Thyroid gland (tissue), 4 donors: ENCODE measurements at regions not wholly inside any gene's neighbourhood (a gene's known extent, or its start where the extent isn't known, plus 50 kb on each side); places are given as distances from the start of the nearest gene placed in this dataset.
"Not testable (repeated sequence)": the region's sequence is repeated elsewhere in the genome, so short reads cannot be mapped to it uniquely, and the experiment has no call there.

Source experiments
- DNase-seq, 2 donors: peaks; one replicate each; pipeline ENCODE4 v3.0.0-alpha.2; 2019
- H3K27ac ChIP-seq, 3 donors: fragments of 200-600 bp; sonication (generic); 1 replicate in 2 of 3; 2 replicates in 1 of 3; pipeline ENCODE4 v1.5.1; 2016 to 2019; ENCODE audit warnings: mild to moderate bottlenecking in 1 of 3, moderate library complexity in 1 of 3
- H3K27me3 ChIP-seq: fragments of 200-600 bp; sonication (generic); one replicate; pipeline ENCODE4 v1.5.1; 2019
- H3K36me3 ChIP-seq, 2 donors: fragments of 200-600 bp; sonication (generic); one replicate each; pipeline ENCODE4 v1.5.1; 2016 to 2019
- H3K4me1 ChIP-seq, 2 donors: fragments of 200-600 bp; sonication (generic); one replicate each; pipeline ENCODE4 v1.5.1; 2017 to 2019
- H3K4me3 ChIP-seq, 3 donors: fragments of 200-600 bp; sonication (generic); replicated peaks in 1 of 3; 1 replicate in 2 of 3; 2 replicates in 1 of 3; pipeline ENCODE4 v1.5.1; 2016; ENCODE audit warnings: mild to moderate bottlenecking in 1 of 3
- H3K9me3 ChIP-seq: fragments of 200-600 bp; sonication (generic); one replicate; pipeline ENCODE4 v1.5.1; 2017
- POLR2A ChIP-seq, 2 donors: fragments of 450-650 bp; IDR thresholded peaks; one replicate each; pipeline ENCODE4 v1.6.1; 2017; ENCODE audit warnings: antibody characterized with exemption in 2 of 2, mild to moderate bottlenecking in 2 of 2, moderate library complexity in 1 of 2
- WGBS, 2 donors: methylation state at CpG; one replicate each; pipeline ENCODE4 v1.1.5; 2017; 5-methylcytosine and 5-hydroxymethylcytosine counted together
- intact Hi-C: fragments of 100-400 bp; cut with DNase I; formaldehyde crosslinking; loops from one replicate; pipeline ENCODE4 v1.15.1; 2023
- TF ChIP-seq, protein P1 (sequence below), 6 experiments: fragments of 200-600 bp in 3 of 6; fragments of 450-650 bp in 3 of 6; sonication (generic) in 3 of 6; IDR thresholded peaks; one replicate each; pipeline ENCODE4 v1.5.1; 2016 to 2019; ENCODE audit warnings: antibody characterized with exemption in 6 of 6, mild to moderate bottlenecking in 2 of 6, inconsistent platforms in 1 of 6, moderate library complexity in 1 of 6

DNA sequence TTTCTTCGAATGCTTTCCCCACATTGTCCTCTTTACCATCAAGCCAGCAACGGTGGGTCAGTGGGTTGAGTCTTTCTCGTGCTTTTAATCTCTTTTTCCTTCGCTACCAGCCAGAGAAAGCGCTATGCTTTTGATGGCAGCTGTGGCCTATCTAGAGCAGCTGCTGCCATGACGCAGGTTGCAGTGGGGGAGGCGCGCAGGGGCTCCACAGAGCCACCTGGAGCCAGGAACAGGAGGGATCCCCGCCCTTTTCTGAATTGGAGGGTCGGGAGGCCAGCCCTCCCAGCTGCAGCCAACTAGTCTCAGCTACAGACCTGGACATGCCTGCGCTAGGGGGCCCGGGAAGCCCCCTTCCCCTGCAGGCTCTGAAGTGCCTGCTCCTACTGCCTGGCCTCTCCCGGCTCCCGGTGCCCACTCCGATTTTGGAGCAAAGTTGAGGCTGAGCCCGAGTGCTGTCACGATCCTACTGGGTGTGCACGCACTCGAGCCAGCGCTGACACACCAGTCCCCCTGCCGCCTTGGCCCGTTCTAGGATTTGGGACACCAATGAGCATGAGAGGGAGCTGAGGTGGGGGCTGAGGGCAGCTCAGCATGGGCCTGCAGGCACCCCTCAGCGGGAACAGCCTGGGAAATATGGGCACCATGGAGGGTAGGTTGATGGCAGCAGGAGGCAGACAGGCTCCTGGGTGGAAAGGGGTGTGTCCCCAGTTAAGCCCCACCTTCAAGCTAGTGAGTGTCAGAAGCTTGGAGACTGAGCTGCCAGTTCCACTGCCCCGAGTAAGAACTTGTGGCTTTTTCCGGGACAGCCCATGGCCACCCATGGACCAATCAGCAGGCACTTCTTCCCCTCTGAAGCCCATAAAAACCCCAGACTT, 784.2 kb downstream of the SLC6A15 start:
- Histone ChIP-seq H3K27ac (no peak overlapping the region), H3K4me1 (no peaks in the 10 kb centered on the region), H3K36me3 (no peaks in the 10 kb centered on the region), H3K4me3 (no peak overlapping the region), H3K27me3 (no peaks in the 10 kb centered on the region), H3K9me3 (no peaks in the 10 kb centered on the region)
- TF ChIP-seq POLR2A (IDR thresholded peaks at IDR 0.05), result no peak
- TF ChIP-seq, protein P1, sequence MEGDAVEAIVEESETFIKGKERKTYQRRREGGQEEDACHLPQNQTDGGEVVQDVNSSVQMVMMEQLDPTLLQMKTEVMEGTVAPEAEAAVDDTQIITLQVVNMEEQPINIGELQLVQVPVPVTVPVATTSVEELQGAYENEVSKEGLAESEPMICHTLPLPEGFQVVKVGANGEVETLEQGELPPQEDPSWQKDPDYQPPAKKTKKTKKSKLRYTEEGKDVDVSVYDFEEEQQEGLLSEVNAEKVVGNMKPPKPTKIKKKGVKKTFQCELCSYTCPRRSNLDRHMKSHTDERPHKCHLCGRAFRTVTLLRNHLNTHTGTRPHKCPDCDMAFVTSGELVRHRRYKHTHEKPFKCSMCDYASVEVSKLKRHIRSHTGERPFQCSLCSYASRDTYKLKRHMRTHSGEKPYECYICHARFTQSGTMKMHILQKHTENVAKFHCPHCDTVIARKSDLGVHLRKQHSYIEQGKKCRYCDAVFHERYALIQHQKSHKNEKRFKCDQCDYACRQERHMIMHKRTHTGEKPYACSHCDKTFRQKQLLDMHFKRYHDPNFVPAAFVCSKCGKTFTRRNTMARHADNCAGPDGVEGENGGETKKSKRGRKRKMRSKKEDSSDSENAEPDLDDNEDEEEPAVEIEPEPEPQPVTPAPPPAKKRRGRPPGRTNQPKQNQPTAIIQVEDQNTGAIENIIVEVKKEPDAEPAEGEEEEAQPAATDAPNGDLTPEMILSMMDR (IDR thresholded peaks at IDR 0.05), result no peak
- WGBS, 2 donors, result 84 to 94% methylated on average over 21 to 22 of the region's 25 CpGs
- DNase-seq, result no peak
- intact Hi-C loops, result no loop called here

DNA sequence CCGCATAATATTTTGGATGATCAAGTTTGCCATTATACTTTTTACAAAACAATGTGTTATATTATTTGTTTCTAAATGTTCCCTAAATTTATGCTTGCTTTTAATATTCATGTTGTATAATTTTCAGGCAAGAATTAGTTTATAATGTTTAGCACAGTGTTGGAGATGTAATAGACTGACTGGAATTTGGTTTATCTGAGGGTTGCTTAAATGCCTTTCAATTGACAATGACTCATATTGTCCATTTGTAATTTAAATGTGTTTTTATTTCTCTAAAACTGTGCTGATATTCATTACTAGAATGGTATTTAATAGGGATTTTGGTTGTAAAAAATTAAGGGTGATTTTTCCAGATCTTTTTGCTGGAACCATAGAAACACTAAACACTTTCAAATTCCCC, 788.4 kb downstream of the SLC6A15 start:
- TF ChIP-seq POLR2A (IDR thresholded peaks at IDR 0.05), result no peak
- TF ChIP-seq, protein P1 (IDR thresholded peaks at IDR 0.05), result no peak
- intact Hi-C loops, result no loop called here
- Histone ChIP-seq H3K9me3 (no peaks in the 10 kb centered on the region), H3K4me3 (no peak overlapping the region), H3K27me3 (no peaks in the 10 kb centered on the region), H3K36me3 (no peaks in the 10 kb centered on the region), H3K4me1 (no peaks in the 10 kb centered on the region), H3K27ac (no peak overlapping the region)
- 97 to 100% methylated on average over 1 of the region's 1 CpG for WGBS, 2 donors
- DNase-seq, result no peak

DNA sequence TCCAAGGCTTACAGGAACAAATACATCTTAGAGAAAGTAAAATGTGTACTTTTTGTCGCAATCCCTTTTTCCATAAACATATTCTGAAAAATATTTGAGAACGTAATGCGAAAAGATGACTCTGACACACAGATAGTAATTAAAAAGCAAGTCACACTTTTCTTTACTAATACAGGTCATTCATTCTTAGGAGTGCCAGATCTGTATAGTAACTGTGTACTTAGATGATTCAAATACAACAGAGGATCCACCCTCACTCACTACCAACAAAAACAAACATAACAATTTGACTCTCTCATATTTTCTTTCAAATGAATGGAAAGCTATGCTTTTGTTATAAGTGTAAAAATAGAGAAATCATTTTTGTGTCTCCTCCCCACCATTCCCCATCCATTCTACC, 795.4 kb downstream of the SLC6A15 start:
- H3K9me3 ChIP-seq, result no peaks in the 10 kb centered on the region
- intact Hi-C loops, result no loop called here

DNA sequence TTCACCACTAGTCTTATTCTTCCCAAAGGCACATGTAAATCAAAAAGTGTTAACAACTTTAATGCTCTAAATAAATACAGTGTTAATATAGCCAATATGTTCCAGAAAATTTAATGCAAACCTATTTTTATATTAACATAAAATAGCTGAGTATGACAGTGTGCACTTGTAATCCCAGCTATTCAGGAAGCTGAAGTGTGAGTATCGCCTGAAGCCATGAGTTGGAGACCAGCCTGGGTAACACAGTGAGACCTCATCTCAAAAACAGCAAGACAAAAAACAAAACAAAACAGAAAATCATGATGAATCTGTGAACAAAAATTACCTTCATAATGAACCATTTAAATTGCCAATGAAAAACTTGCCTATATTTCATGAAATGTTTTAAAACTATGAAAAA, 798.9 kb downstream of the SLC6A15 start:
- no peak for DNase-seq
- TF ChIP-seq, protein P1 (IDR thresholded peaks at IDR 0.05), result no peak
- TF ChIP-seq POLR2A (IDR thresholded peaks at IDR 0.05), result no peak
- no peaks in the 10 kb centered on the region for H3K9me3 ChIP-seq
- intact Hi-C loops, result no loop called here
- 97 to 100% methylated on average over 1 of the region's 1 CpG for WGBS, 2 donors
- no peaks in the 10 kb centered on the region for H3K27me3 ChIP-seq
- no peaks in the 10 kb centered on the region for H3K36me3 ChIP-seq
- H3K4me1 ChIP-seq, result no peaks in the 10 kb centered on the region
- H3K4me3 ChIP-seq, result no peak overlapping the region
- H3K27ac ChIP-seq, result no peak overlapping the region

More for the DNA sequence above, 795.4 kb downstream of the SLC6A15 start:
- Histone ChIP-seq H3K27ac (no peak overlapping the region), H3K4me3 (no peak overlapping the region), H3K36me3 (no peaks in the 10 kb centered on the region), H3K27me3 (no peaks in the 10 kb centered on the region), H3K4me1 (no peaks in the 10 kb centered on the region)
- TF ChIP-seq, protein P1 (IDR thresholded peaks at IDR 0.05), result no peak
- TF ChIP-seq POLR2A (IDR thresholded peaks at IDR 0.05), result no peak
- 90 to 92% methylated on average over 3 of the region's 3 CpGs for WGBS, 2 donors
- no peak for DNase-seq

DNA sequence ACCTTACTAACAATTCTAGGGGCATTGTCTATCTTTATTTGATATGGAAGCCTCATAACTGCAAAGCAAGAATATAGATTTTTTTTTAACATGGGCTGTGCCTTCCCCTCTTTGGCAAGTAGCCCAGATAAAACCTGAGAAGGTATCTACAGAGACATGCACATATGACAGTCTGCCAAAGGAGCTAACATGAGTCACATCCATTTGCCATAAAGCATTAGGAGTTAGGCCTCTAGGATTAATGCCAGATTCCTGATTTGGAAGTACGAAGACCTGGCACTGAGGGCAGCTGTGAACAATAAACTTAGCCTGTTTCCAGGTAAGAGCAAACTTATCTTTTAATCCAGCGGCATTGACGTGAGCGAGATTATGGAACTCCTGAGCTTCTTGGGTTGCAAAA, 808.7 kb downstream of the SLC6A15 start:
- H3K36me3 ChIP-seq, H3K4me3 ChIP-seq, H3K9me3 ChIP-seq, H3K27me3 ChIP-seq, DNase-seq, H3K27ac ChIP-seq, intact Hi-C loops, H3K4me1 ChIP-seq: not testable (repeated sequence)
- WGBS, 2 donors, result 91 to 96% methylated on average over 4 of the region's 4 CpGs

DNA sequence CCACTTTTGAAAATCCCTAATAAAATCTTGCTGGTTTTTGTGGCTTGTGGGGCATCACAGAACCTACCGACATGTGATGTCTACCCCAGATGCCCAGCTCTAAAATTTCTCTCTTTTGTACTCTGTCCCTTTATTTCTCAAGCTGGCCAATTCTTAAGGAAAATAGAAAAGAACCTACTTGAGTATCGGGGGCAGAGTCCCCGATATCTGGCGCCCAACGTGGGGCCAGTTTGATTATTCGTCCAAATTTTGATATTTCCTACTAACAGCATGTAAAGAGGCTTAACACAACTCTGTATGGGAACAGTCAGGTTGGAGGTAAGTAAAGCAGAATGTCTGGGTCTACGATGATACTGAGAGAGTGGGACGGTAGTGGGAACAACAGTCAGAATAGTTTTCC, 810.6 kb downstream of the SLC6A15 start:
- intact Hi-C loops, H3K27ac ChIP-seq, H3K4me1 ChIP-seq, H3K36me3 ChIP-seq, H3K27me3 ChIP-seq, H3K4me3 ChIP-seq, DNase-seq, H3K9me3 ChIP-seq: not testable (repeated sequence)
- WGBS, 2 donors, result 94 to 95% methylated on average over 8 of the region's 8 CpGs

DNA sequence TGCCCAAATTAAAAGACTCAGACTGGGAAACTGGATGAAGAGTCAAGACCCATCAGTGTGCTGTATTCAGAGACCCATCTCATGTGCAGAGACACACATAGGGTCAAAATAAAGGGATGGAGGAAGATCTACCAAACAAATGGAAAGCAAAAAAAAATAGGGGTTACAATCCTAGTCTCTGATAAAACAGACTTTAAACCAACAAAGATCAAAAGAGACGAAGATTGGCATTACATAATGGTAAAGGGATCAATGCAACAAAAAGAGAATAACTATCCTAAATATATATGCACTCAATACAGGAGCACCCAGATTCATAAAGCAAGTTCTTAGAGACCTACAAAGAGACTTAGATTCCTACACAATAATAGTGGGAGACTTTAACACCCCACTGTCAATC, 813.0 kb downstream of the SLC6A15 start:
- H3K27ac ChIP-seq, H3K4me3 ChIP-seq, H3K9me3 ChIP-seq, H3K27me3 ChIP-seq, H3K36me3 ChIP-seq, H3K4me1 ChIP-seq, DNase-seq: not testable (repeated sequence)
- 78 to 95% methylated on average over 1 of the region's 1 CpG for WGBS, 2 donors
- intact Hi-C loops, result loop anchor here (5.0 kb wide), 1 partner anchor 1257 kb away; no protein-coding TSS in a partner anchor
